ENCODE measurements at regions not wholly inside any gene's neighbourhood (a gene's known extent, or its start where the extent isn't known, plus 50 kb on each side); places are given as distances from the start of the nearest gene placed in this dataset.

- Mint-ChIP-seq H3K4me1 (ENCODE audit: low read depth, unreplicated experiment) (no peaks in the 10 kb centered on the region), H3K4me3 (ENCODE audit: unreplicated experiment) (no peak overlapping the region), H3K27me3 (ENCODE audit: unreplicated experiment) (peaks cover 2% of the 10 kb centered on the region), H3K9me3 (ENCODE audit: unreplicated experiment) (no peaks in the 10 kb centered on the region), H3K36me3 (ENCODE audit: unreplicated experiment) (no peaks in the 10 kb centered on the region), H3K27ac (ENCODE audit: unreplicated experiment) (no peak overlapping the region)
- no peak for DNase-seq
- no peak for TF ChIP-seq CTCF (IDR thresholded peaks at IDR 0.05; ENCODE audit: partially characterized antibody, unreplicated experiment)
Measured at GRCh38 chr4:130851107-130851506, 1755.2 kb downstream of the C4orf33 start.

GRCh38 chr4:130851932-130852331 is 1756.0 kb downstream of the C4orf33 start:
- no peaks in the 10 kb centered on the region for H3K4me1 Mint-ChIP-seq (ENCODE audit: low read depth, unreplicated experiment)
- no peak for DNase-seq
- no peak overlapping the region for H3K4me3 Mint-ChIP-seq (ENCODE audit: unreplicated experiment)
- H3K9me3 Mint-ChIP-seq (ENCODE audit: unreplicated experiment): no peaks in the 10 kb centered on the region
- H3K27ac Mint-ChIP-seq (ENCODE audit: unreplicated experiment): no peak overlapping the region
- peaks cover under 1% of the 10 kb centered on the region for H3K27me3 Mint-ChIP-seq (ENCODE audit: unreplicated experiment)
- TF ChIP-seq CTCF (IDR thresholded peaks at IDR 0.05; ENCODE audit: partially characterized antibody, unreplicated experiment): no peak
- H3K36me3 Mint-ChIP-seq (ENCODE audit: unreplicated experiment): no peaks in the 10 kb centered on the region

GRCh38 chr4:130855533-130855932 is 1759.6 kb downstream of the C4orf33 start:
- no peak overlapping the region for H3K27ac Mint-ChIP-seq (ENCODE audit: unreplicated experiment)
- no peak for TF ChIP-seq CTCF (IDR thresholded peaks at IDR 0.05; ENCODE audit: partially characterized antibody, unreplicated experiment)

GRCh38 chr4:130859991-130860390 is 1764.0 kb downstream of the C4orf33 start:
- H3K9me3 Mint-ChIP-seq (ENCODE audit: unreplicated experiment): no peaks in the 10 kb centered on the region
- no peak for DNase-seq
- H3K27me3 Mint-ChIP-seq (ENCODE audit: unreplicated experiment): no peaks in the 10 kb centered on the region
- H3K4me3 Mint-ChIP-seq (ENCODE audit: unreplicated experiment): no peak overlapping the region
- TF ChIP-seq CTCF (IDR thresholded peaks at IDR 0.05; ENCODE audit: partially characterized antibody, unreplicated experiment): no peak
- H3K4me1 Mint-ChIP-seq (ENCODE audit: low read depth, unreplicated experiment): no peaks in the 10 kb centered on the region
- no peak overlapping the region for H3K27ac Mint-ChIP-seq (ENCODE audit: unreplicated experiment)
- H3K36me3 Mint-ChIP-seq (ENCODE audit: unreplicated experiment): no peaks in the 10 kb centered on the region

More at GRCh38 chr4:130855533-130855932, 1759.6 kb downstream of the C4orf33 start:
- H3K4me3 Mint-ChIP-seq (ENCODE audit: unreplicated experiment): no peak overlapping the region
- H3K9me3 Mint-ChIP-seq (ENCODE audit: unreplicated experiment): no peaks in the 10 kb centered on the region
- no peaks in the 10 kb centered on the region for H3K27me3 Mint-ChIP-seq (ENCODE audit: unreplicated experiment)
- H3K36me3 Mint-ChIP-seq (ENCODE audit: unreplicated experiment): no peaks in the 10 kb centered on the region
- no peaks in the 10 kb centered on the region for H3K4me1 Mint-ChIP-seq (ENCODE audit: low read depth, unreplicated experiment)
- DNase-seq: no peak

- no peaks in the 10 kb centered on the region for H3K36me3 Mint-ChIP-seq (ENCODE audit: unreplicated experiment)
- DNase-seq: no peak
- H3K4me1 Mint-ChIP-seq (ENCODE audit: low read depth, unreplicated experiment): no peaks in the 10 kb centered on the region
- no peak for TF ChIP-seq CTCF (IDR thresholded peaks at IDR 0.05; ENCODE audit: partially characterized antibody, unreplicated experiment)
- H3K9me3 Mint-ChIP-seq (ENCODE audit: unreplicated experiment): no peaks in the 10 kb centered on the region
- H3K27ac Mint-ChIP-seq (ENCODE audit: unreplicated experiment): no peak overlapping the region
- no peak overlapping the region for H3K4me3 Mint-ChIP-seq (ENCODE audit: unreplicated experiment)
- no peaks in the 10 kb centered on the region for H3K27me3 Mint-ChIP-seq (ENCODE audit: unreplicated experiment)
Measured at GRCh38 chr4:130896920-130897319, 1801.0 kb downstream of the C4orf33 start.

Measured in glutamatergic neuron (in vitro differentiated cells).